IPS-20b (cell line): ENCODE measurements at regions not wholly inside any gene's neighbourhood (a gene's known extent, or its start where the extent isn't known, plus 50 kb on each side); places are given as distances from the start of the nearest gene placed in this dataset.
"Not testable (repeated sequence)": the region's sequence is repeated elsewhere in the genome, so short reads cannot be mapped to it uniquely, and the experiment has no call there.

ENCODE experiments used
- H3K27ac ChIP-seq: one replicate; pipeline ENCODE4 v1.5.1; 2013; ENCODE audit warnings: low read length
- H3K27me3 ChIP-seq: 2 replicates; pipeline ENCODE4 v1.6.1; 2013; ENCODE audit warnings: mild to moderate bottlenecking, low read length, inconsistent platforms; ENCODE audit not compliant: insufficient read depth
- H3K36me3 ChIP-seq: 2 replicates; pipeline ENCODE4 v1.6.1; 2013; ENCODE audit warnings: low read depth, mild to moderate bottlenecking, inconsistent platforms, low read length, moderate library complexity; ENCODE audit not compliant: insufficient read depth
- H3K4me1 ChIP-seq: 2 replicates; pipeline ENCODE4 v1.6.1; 2013; ENCODE audit warnings: mild to moderate bottlenecking, control low read depth, inconsistent platforms, low read length, moderate library complexity; ENCODE audit not compliant: insufficient read depth
- H3K4me3 ChIP-seq: 2 replicates; pipeline ENCODE4 v1.5.1; 2013; ENCODE audit warnings: mild to moderate bottlenecking, low read length, inconsistent platforms
- H3K9ac ChIP-seq: 2 replicates; pipeline ENCODE4 v1.6.1; 2013; ENCODE audit warnings: low read depth, mild to moderate bottlenecking, inconsistent platforms, low read length, moderate library complexity
- H3K9me3 ChIP-seq: 2 replicates; pipeline ENCODE4 v1.6.1; 2013; ENCODE audit warnings: mild to moderate bottlenecking, low read depth, low read length, inconsistent platforms; ENCODE audit not compliant: insufficient read depth

DNA sequence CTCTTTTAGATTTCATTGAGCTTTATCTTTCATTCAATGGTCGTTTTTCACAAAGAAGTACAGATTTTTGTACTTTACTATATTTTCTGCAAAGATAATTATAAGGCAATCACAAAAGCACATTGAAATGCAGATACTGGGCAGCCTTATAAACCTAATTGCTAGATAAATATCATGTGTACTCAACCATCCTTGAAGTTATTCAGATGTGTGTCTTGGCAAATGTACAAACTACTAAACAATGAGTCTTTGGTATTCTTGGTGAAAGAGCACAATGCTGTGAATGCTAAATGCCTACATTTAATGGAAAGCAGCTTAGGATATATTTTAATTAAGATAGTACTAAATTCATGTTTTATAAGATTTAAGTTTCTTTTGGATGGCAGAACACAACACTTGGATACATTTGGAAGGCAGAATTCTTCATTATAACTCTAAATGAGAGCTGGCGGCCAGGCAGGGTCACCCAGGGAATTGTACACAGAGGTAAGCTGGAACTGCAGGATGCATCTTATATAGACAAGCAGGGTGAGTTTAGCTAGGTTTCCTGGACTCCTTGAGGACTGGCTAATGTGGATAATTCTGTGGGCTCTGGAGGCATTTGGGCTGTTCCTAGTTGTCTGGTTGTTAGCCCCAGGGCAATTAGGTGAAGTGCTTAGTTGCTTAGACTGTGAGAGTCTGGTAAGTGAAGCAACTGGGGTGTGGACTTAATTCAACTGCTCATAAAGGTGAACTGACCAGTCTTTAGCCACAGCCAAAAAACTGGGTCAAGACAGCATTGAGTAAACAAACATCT, 286.6 kb downstream of the PCDH20 start:
- Histone ChIP-seq H3K27me3 (no peaks in the 10 kb centered on the region), H3K36me3 (no peaks in the 10 kb centered on the region), H3K4me1 (no peaks in the 10 kb centered on the region), H3K9me3 (no peaks in the 10 kb centered on the region), H3K9ac (no peak overlapping the region), H3K4me3 (no peak overlapping the region), H3K27ac (no peak overlapping the region)

DNA sequence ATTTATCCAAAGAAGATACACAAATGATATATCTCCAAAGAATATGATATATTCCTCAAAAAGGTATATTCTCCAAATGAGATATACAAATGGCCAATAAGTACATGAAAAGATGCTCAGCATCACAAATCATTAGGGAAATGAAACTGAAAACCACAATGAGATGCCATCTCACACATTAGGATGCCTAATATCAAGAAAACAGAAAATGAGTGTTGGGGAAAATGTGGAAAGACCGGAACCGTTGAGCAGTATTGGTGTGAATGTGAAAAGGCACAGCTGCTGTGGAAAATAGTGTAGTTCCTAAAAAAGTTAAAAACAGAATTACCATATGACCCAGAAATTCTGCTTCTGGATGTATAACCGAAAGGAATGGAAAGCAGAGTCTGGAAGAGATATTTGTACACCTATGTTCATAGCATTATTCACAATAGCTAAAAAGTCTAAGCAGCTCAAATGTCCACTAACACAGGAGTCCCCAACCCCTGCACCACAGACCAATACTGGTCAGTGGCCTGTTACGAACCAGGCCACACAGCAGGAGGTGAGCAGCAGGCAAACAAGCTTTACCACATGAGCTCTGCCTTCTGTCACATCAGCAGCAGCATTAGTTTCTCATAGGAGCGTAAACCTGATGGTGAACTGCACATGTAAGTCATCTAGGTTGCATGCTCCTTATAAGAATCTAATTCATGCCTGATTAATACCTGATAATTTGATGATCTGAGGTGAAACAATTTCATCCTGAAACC, 291.9 kb downstream of the PCDH20 start:
- Histone ChIP-seq H3K27ac (no peak overlapping the region), H3K27me3 (no peaks in the 10 kb centered on the region), H3K9me3 (no peaks in the 10 kb centered on the region), H3K4me3 (no peak overlapping the region), H3K9ac (no peak overlapping the region), H3K36me3 (no peaks in the 10 kb centered on the region), H3K4me1 (no peaks in the 10 kb centered on the region)

- Histone ChIP-seq H3K9me3 (peaks cover 9% of the 10 kb centered on the region; the same call in 1 of the 2 replicates), H3K27me3 (no peaks in the 10 kb centered on the region), H3K9ac (no peak overlapping the region), H3K4me1 (no peaks in the 10 kb centered on the region), H3K36me3 (no peaks in the 10 kb centered on the region), H3K27ac (no peak overlapping the region), H3K4me3 (no peak overlapping the region)
Measured at GRCh38 chr13:61113140-61113658, 302.4 kb downstream of the PCDH20 start.

GRCh38 chr13:61111529-61111928, 304.1 kb downstream of the PCDH20 start:
- H3K36me3 ChIP-seq: no peaks in the 10 kb centered on the region
- no peak overlapping the region for H3K9ac ChIP-seq
- H3K9me3 ChIP-seq: peaks cover 5% of the 10 kb centered on the region; the same call in 1 of the 2 replicates
- no peaks in the 10 kb centered on the region for H3K27me3 ChIP-seq
- H3K4me1 ChIP-seq: no peaks in the 10 kb centered on the region
- H3K4me3 ChIP-seq: no peak overlapping the region
- no peak overlapping the region for H3K27ac ChIP-seq

DNA sequence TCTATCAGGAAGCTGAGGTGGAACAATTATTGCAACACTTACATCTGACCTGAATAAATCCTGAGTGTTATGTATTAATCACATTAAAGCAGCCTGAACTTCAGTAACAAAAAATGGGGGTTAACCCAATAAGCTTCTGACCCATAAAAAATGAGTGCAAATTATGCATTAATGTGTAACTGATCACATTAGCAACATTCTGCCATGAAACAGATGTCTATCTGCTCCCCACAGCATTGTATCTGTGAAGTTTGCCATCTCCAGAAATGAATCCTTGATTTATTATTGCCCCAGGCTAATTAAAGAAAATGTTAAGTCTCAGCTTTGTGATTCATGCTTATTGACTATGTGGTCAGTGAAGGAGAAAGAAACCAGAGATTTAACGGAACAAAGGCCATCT, 304.9 kb downstream of the PCDH20 start:
- Histone ChIP-seq H3K4me1 (no peaks in the 10 kb centered on the region), H3K27me3 (no peaks in the 10 kb centered on the region), H3K27ac (no peak overlapping the region), H3K4me3 (no peak overlapping the region), H3K9me3 (peaks cover 5% of the 10 kb centered on the region; the same call in 1 of the 2 replicates), H3K9ac (no peak overlapping the region), H3K36me3 (no peaks in the 10 kb centered on the region)

DNA sequence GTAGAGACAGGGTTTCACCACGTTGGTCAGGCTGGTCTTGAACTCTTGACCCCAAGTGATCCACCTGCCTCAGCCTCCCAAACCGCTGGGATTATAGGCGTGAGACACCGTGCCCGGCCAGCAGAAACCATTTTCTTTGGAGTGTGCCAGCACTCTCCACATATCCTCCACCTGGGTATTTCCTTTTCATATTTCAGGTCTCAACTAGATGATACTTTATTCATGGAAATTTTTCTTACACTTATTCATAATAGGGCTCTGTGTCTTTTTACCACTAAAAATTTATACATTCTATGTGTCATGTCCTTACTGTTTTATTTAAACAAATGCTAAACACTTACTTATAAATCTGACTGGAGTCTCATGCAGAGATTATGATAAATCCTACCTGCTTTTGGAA, 305.9 kb downstream of the PCDH20 start:
- H3K9me3 ChIP-seq: no peaks in the 10 kb centered on the region

DNA sequence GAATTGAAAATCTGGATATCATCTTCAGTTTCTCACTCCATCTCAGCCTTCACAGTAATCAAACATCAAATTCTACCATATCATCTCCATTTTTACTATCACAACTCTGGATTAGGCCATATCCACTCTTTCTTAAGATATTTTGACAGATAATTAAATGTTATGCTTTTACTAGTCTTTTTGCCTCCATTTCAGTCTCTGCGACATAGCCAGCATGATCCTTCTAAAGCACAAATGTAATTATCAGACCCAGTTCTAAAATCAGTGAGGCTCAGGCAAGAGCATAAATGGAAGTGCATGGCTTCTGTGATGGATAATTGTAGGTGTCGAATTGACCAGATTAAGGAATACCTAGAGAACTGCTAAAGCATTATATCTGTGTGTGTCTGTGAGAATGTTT, 307.7 kb downstream of the PCDH20 start:
- H3K36me3 ChIP-seq: no peaks in the 10 kb centered on the region

More for the DNA sequence above, 305.9 kb downstream of the PCDH20 start:
- H3K4me1 ChIP-seq: no peaks in the 10 kb centered on the region
- no peak overlapping the region for H3K9ac ChIP-seq
- H3K36me3 ChIP-seq: no peaks in the 10 kb centered on the region
- no peak overlapping the region for H3K27ac ChIP-seq
- no peaks in the 10 kb centered on the region for H3K27me3 ChIP-seq
- H3K4me3 ChIP-seq: no peak overlapping the region

DNA sequence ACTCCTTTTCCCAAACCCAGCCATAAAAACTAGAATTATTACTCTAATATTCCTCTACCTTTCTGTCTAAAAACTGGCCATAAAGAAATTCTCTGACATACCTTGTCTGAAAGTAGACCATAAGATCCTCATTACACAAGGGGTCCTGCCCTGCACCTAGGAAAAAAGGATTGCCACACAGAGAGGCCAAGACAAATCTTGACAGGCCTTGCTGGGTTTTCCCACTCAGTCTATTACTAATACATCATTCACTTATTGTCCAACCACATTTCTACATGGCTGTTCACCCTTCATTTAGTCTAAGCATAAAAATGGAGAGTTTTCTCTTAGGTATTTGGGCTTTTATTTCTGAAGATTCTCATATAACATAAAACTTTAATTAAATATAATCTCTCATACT, 319.8 kb downstream of the PCDH20 start:
- Histone ChIP-seq H3K27ac (no peak overlapping the region), H3K36me3 (no peaks in the 10 kb centered on the region), H3K9me3 (no peaks in the 10 kb centered on the region), H3K9ac (no peak overlapping the region), H3K27me3 (no peaks in the 10 kb centered on the region), H3K4me1 (peaks cover 11% of the 10 kb centered on the region), H3K4me3 (no peak overlapping the region)

More for the DNA sequence above, 307.7 kb downstream of the PCDH20 start:
- no peak overlapping the region for H3K27ac ChIP-seq
- H3K9me3 ChIP-seq: no peaks in the 10 kb centered on the region
- H3K4me3 ChIP-seq: no peak overlapping the region
- H3K4me1 ChIP-seq: no peaks in the 10 kb centered on the region
- H3K9ac ChIP-seq: no peak overlapping the region
- H3K27me3 ChIP-seq: no peaks in the 10 kb centered on the region

DNA sequence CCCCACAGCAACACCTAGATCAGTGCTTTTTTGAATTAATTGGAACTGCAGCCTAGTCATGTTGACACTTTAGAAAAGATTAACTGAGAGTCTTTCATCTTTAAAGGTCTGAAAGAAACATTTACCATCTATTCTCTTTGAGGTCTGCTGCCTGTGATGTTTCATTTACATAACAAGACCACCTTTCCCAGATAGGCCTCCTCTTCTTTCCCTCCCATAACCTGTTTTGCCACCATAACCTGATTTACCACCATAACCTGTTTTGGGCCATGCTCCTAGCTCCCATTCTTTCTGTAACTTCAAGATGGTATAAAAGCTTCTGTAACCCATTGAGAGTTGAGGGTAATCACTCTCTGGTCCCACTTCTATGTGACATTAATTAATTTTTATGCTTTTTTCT, 320.8 kb downstream of the PCDH20 start:
- no peak overlapping the region for H3K27ac ChIP-seq
- H3K27me3 ChIP-seq: no peaks in the 10 kb centered on the region
- H3K9ac ChIP-seq: no peak overlapping the region
- H3K36me3 ChIP-seq: no peaks in the 10 kb centered on the region
- H3K9me3 ChIP-seq: no peaks in the 10 kb centered on the region
- peaks cover 11% of the 10 kb centered on the region for H3K4me1 ChIP-seq
- 0 out of 2 replicates have a peak overlapping the region, but pooled peaks have one; percentile 36 for H3K4me3 ChIP-seq

- not testable (repeated sequence) for H3K36me3 ChIP-seq, H3K9ac ChIP-seq, H3K4me3 ChIP-seq, H3K9me3 ChIP-seq, H3K27ac ChIP-seq, H3K27me3 ChIP-seq
- H3K4me1 ChIP-seq: peaks cover 11% of the 10 kb centered on the region
Measured at GRCh38 chr13:61089894-61090293, 325.8 kb downstream of the PCDH20 start.

- Histone ChIP-seq H3K9ac (no peak overlapping the region), H3K9me3 (no peaks in the 10 kb centered on the region; the same call in 1 of the 2 replicates), H3K27me3 (no peaks in the 10 kb centered on the region), H3K27ac (no peak overlapping the region), H3K4me1 (peaks cover 5% of the 10 kb centered on the region), H3K36me3 (no peaks in the 10 kb centered on the region), H3K4me3 (no peak overlapping the region)
Measured at GRCh38 chr13:61086087-61086486, 329.6 kb downstream of the PCDH20 start.

GRCh38 chr13:61084988-61085387, 330.7 kb downstream of the PCDH20 start:
- no peaks in the 10 kb centered on the region; the same call in 1 of the 2 replicates for H3K9me3 ChIP-seq
- H3K36me3 ChIP-seq: no peaks in the 10 kb centered on the region
- H3K9ac ChIP-seq: no peak overlapping the region
- no peak overlapping the region for H3K27ac ChIP-seq
- H3K27me3 ChIP-seq: no peaks in the 10 kb centered on the region
- H3K4me1 ChIP-seq: peaks cover 5% of the 10 kb centered on the region
- H3K4me3 ChIP-seq: no peak overlapping the region
